ENCODE measurements at regions not wholly inside any gene's neighbourhood (a gene's known extent, or its start where the extent isn't known, plus 50 kb on each side); places are given as distances from the start of the nearest gene placed in this dataset.
A peak's percentile ranks its signal among the peaks of the same experiment; 100 is the strongest.

GRCh38 chr20:12596863-12597262 is 411.9 kb upstream of the SPTLC3 start:
- no peak for DNase-seq

- DNase-seq, result no peak
These were observed 411.2 kb upstream of the SPTLC3 start for GRCh38 chr20:12597551-12597950.

- no peak for DNase-seq
These were observed 409.9 kb upstream of the SPTLC3 start for GRCh38 chr20:12598894-12599293.

- no peak for DNase-seq
These were observed 409.3 kb upstream of the SPTLC3 start for GRCh38 chr20:12599494-12599893.

GRCh38 chr20:12605751-12606150 is 403.0 kb upstream of the SPTLC3 start:
- DNase-seq, result no peak

GRCh38 chr20:12610871-12611270 is 397.9 kb upstream of the SPTLC3 start:
- DNase-seq, result peak; percentile 2 to 15

- DNase-seq, result no peak
These were observed 394.0 kb upstream of the SPTLC3 start for GRCh38 chr20:12614764-12615163.

GRCh38 chr20:12617076-12617475 is 391.7 kb upstream of the SPTLC3 start:
- DNase-seq, result no peak

GRCh38 chr20:12623870-12624269 is 384.9 kb upstream of the SPTLC3 start:
- DNase-seq, result no peak

- DNase-seq, result no peak
These were observed 381.3 kb upstream of the SPTLC3 start for GRCh38 chr20:12627485-12627884.

- DNase-seq, result no peak
These were observed 370.0 kb upstream of the SPTLC3 start for GRCh38 chr20:12638633-12639312.

- no peak for DNase-seq
These were observed 368.5 kb upstream of the SPTLC3 start for GRCh38 chr20:12640251-12640650.

GRCh38 chr20:12641619-12642018 is 367.2 kb upstream of the SPTLC3 start:
- no peak for DNase-seq

GRCh38 chr20:12644461-12644860 is 364.3 kb upstream of the SPTLC3 start:
- DNase-seq, result no peak

GRCh38 chr20:12649234-12649633 is 359.5 kb upstream of the SPTLC3 start:
- DNase-seq, result no peak

GRCh38 chr20:12653642-12654041 is 355.1 kb upstream of the SPTLC3 start:
- no peak for DNase-seq

GRCh38 chr20:12659942-12660341 is 348.8 kb upstream of the SPTLC3 start:
- DNase-seq, result no peak

GRCh38 chr20:12660918-12661317 is 347.9 kb upstream of the SPTLC3 start:
- DNase-seq, result peak; percentile 4

- no peak for DNase-seq
These were observed 338.5 kb upstream of the SPTLC3 start for GRCh38 chr20:12670301-12670700.

- DNase-seq, result no peak
These were observed 335.4 kb upstream of the SPTLC3 start for GRCh38 chr20:12673352-12673751.

- DNase-seq, result no peak
These were observed 330.8 kb upstream of the SPTLC3 start for GRCh38 chr20:12677925-12678324.

GRCh38 chr20:12679447-12679846 is 329.3 kb upstream of the SPTLC3 start:
- no peak for DNase-seq

- no peak for DNase-seq
These were observed 326.2 kb upstream of the SPTLC3 start for GRCh38 chr20:12682613-12683012.

- DNase-seq, result no peak
These were observed 321.3 kb upstream of the SPTLC3 start for GRCh38 chr20:12687476-12687875.

- no peak for DNase-seq
These were observed 312.8 kb upstream of the SPTLC3 start for GRCh38 chr20:12695937-12696336.
